ENCODE measurements at regions not wholly inside any gene's neighbourhood (a gene's known extent, or its start where the extent isn't known, plus 50 kb on each side); places are given as distances from the start of the nearest gene placed in this dataset.
A peak's percentile ranks its signal among the peaks of the same experiment; 100 is the strongest.

GRCh38 chr6:129778793-129779192 lies 68.8 kb upstream of the ARHGAP18 start:
- DNase-seq (ENCODE audit: low read depth) = no peak

- no peak for DNase-seq (ENCODE audit: low read depth)
These were observed 67.4 kb upstream of the ARHGAP18 start for GRCh38 chr6:129777371-129777770.

- no peak for DNase-seq (ENCODE audit: low read depth)
These were observed 66.8 kb upstream of the ARHGAP18 start for GRCh38 chr6:129776542-129777330.

GRCh38 chr6:129774697-129775447 lies 64.9 kb upstream of the ARHGAP18 start:
- peak; percentile 23 for DNase-seq (ENCODE audit: low read depth)

- DNase-seq (ENCODE audit: low read depth) = no peak
These were observed 63.3 kb upstream of the ARHGAP18 start for GRCh38 chr6:129773304-129773703.

GRCh38 chr6:129771678-129772077 lies 61.7 kb upstream of the ARHGAP18 start:
- DNase-seq (ENCODE audit: low read depth) = no peak

- no peak for DNase-seq (ENCODE audit: low read depth)
These were observed 58.0 kb upstream of the ARHGAP18 start for GRCh38 chr6:129767776-129768485.

- peak; percentile 61 for DNase-seq (ENCODE audit: low read depth)
These were observed 57.2 kb upstream of the ARHGAP18 start for GRCh38 chr6:129766959-129767728.

GRCh38 chr6:129764761-129765407 lies 54.9 kb upstream of the ARHGAP18 start:
- no peak for DNase-seq (ENCODE audit: low read depth)

- DNase-seq (ENCODE audit: low read depth) = no peak
These were observed 50.0 kb upstream of the ARHGAP18 start for GRCh38 chr6:129759796-129760605.
